Ureter (tissue), 1 donor: ENCODE measurements at regions not wholly inside any gene's neighbourhood (a gene's known extent, or its start where the extent isn't known, plus 50 kb on each side); places are given as distances from the start of the nearest gene placed in this dataset.

Experiments
- DNase-seq: peaks from one replicate; pipeline ENCODE4 v3.0.0-alpha.2; 2020; ENCODE audit warnings: low spot score
- donor health status: DM: yes; HTN: yes; CAD: no.

DNA sequence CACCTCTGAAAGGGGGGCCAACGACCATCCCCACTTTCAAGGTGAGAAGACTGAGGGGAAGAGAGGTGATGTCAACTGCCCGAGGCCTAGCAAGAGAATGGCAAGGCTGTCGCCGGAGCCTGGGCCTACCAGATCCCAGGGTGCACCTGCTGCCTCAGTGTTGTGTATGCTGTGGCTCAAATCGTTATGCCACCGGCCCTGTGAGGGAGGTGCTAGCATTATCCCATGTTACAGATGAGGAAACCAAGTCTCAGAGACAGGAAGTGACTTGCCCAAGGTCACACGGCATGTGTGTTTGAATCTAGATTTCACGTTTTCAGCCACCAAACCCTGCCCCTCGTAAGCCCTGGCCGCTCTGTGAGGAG lies 152.5 kb downstream of the CEBPB start:
- DNase-seq = no peak

DNA sequence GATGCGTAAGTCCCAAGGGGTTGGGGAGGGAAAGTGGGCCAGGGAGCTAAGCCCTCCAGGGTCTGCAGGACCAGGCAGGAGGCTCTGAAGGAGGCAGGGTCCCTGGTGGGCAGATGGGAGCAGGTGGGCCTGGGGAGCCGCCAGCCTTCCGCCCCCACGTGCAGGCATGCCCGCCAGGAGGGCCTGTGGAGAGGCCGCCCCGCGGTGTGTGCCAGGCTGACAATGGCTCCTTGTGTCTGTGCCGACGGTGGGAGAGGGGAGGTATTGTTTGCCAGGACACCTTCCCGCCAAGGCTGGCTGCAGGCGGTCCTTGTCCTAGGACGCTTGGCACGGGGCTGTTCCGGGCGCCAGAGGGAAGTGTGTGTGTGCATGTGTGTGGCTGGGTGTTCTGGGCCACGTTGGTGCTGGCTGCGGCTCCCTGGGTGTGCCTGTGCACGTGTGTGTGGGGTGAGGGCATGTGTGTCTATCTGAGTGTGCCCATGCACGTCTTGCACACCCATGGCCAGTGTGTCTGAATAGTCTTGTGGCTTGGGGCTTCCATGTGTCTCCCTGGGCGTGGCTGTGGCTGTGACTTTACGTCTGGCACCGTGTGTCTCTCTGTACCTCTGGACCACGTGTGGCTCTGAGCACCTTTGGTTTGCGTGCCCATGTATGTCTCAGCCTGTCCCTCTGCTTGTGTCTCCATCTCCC lies 153.0 kb downstream of the CEBPB start:
- DNase-seq = no peak

DNA sequence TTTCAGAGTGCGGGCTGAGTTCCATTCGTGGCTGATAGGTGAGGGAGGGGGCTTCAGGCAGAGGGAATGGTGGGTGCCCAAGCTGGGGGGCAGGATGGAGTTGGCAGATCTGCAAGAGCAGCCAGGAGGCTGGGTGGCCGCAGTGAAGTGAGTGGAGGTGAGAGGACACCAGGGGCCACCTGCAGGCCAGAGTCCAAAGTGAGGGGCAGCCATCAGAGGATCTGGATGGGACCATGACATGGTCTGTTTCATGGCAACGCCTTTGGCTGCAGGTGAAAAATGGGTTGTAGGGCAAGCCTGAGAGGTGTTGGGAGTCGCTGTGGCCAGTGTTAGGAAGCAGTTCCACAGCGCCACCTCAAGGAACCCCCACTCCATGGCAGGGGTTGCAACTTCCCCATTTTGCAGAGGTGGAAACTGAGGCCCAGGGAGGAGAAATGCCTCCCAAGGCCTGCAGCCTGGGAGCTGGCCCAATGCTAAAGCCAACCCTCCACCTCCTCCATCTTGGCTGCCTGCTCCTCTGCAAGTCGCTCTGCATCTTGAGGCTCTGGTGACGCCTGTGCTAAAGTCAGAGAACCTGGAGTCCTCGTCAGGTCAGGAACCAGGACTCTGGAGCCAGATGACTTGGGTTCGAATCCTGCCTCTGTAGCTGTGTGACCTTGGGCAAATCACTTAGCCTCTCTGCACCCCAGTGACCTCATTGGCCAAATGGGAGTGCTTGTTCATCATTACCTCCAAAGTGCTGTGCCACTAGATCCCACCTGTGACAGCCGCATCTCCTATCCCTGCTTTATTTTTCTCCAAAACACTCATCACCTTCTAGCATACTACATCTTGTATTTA lies 153.8 kb downstream of the CEBPB start:
- no peak for DNase-seq

DNA sequence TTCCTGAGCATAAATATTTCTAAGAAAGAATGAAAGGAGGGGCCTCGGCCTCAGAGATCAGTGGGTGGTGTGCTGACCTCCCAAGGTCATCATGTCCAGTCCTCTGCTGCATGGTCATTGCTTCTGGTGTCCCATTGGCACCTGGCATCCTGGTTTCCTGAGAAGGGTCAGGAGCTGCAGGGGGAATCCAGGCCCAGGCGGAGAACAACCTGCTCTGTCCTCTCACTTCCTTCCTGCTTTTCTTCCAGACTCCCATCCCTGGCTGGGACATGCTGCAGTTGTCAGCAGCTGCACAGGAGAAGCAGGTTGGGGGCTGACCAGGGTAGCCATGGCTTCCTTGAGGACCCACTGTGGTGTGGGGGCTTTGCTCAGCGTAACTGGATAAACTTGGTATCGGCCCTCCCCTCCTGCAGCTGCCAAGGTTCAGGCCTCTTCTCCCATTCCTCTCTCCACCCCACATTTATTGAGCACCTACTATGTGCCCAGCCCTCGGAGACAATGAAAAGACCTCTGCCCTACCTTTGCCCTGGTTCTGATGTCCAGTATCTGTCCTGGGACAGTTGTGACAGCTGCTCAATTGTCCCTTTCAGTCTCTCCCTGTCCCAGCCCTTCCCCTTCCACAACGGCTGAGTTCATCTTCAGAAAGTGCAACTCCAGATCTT lies 155.2 kb downstream of the CEBPB start:
- no peak for DNase-seq

DNA sequence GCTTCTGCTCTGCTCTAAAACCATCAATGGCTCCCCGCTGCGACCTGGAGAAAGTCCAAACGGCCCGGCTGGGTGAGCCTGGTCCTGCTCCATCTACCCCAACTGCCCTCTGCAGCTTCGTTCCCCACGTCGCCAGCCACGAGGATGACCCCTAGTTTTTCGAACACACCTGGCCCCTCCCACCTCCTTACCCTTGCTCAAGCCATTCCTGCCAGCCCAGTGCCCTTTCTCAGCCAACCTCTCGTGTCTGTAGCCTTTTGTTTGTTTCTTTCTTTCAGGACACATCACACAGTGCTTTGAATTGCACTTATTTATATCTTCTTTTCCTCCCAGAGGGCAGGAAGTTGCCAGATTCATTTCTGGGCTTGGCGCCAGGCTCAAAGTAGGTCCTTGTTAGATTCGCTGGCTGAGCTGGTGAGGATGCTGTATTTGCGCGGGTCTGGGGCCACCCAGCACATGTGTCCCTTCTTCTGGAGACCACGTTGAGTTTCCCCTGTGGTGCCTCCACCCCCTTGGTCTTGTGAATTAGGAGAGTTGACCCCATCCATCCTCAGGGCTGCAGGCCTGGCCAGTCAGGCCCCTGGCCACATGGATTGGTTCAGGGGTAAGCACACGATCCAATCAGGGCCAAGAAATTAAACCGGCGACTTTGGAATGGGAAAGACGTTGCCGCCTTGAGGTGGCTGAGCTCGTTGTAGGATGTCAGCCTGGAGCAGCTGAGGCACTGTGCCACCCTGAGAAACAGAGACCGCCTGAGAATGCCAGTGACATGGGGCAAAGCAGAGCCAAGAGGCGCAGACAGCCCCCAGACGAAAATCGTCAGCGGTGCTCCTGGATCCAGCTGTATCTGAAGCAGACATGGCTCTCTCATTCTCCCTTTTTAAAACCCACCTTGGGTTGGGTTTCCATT lies 156.0 kb downstream of the CEBPB start:
- peak; percentile 91 for DNase-seq

DNA sequence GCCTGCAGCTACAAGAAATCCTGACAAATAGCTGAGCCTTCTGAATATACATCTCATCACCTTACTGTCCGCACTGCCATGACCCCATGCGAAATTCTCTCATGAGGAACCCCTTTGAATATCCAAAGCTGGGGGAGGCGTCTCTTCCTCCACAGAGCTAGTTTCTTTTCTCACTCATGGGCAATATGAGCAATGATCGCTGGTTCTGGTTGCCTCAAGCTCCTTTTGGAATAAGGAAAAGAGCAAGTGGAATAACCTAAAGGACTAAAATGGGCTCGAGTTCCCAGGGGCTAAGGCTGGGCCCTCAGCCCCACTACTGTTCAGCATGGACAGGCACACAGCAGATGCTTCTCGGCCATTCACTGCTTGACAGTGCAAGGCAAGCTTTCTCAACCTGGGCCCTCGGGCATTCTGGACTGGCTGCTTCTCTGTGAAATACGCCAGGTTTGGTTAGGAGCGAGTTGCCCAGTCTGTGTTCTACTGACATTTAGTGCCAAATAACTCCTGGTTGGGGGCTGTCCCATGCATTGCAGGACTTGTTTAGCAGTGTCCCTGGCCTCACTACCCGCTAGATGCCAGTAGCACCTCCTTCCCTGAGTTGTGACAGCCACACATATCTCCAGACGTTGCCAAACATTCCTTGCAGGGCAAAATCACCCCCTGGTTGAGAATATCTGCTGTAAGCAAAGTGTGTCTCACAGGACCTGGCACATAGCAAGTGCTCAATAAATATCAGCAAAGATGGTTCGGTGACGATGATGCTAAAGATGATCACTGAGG lies 156.8 kb downstream of the CEBPB start:
- DNase-seq = no peak

DNA sequence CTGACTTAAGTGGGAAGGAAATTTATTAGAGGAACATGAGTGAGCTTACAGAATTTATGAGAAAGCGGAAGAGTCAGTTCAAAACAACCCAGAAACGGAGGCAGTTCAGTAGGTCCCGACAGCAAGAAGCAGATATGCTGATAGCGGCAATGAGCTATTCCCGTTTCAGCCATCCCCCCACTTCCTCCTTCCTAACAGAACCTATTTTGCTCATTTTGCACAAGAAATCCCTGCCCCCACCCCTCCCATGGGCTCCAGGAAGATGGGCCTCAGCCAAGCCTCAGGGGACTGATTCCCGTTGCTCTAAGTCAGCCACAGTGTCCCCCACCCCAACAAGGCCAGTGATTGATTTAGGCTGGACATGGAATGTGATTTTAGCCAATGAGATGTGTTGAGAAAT lies 157.5 kb downstream of the CEBPB start:
- no peak for DNase-seq

DNA sequence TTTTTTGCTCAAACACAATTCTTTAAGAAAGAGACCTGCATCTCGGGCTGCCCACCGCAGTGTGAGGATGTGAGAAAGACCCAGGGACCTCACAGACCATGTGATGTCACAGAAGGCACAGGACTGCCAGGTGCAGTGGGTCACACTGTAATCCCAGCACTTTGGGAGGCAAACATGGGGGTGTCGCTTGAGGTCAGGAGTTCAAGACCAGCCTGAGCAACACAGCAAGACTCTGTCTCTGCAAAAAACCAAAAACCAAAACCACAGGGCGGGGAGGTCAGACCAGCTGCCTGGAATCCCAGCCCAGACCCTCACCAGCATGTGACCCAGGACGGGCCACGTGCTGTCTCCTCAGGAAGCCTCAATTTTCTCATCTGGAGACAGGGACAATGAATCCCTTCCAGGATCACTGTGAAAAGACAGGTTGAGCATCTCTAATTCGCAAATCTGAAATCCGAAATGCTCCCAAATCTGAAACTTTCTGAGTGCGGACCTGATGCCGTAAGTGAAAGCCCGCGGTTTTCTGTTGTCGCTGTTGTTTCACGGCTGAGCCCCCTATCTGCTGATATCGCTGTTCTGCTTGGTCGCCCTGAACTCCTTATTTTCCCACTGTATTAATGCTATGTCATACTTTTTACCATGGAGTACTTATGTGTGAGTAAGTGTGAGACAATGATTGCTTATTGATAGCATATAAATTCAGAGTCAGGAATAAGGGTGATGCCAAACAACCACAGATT lies 159.5 kb upstream of the PTPN1 start:
- no peak for DNase-seq

DNA sequence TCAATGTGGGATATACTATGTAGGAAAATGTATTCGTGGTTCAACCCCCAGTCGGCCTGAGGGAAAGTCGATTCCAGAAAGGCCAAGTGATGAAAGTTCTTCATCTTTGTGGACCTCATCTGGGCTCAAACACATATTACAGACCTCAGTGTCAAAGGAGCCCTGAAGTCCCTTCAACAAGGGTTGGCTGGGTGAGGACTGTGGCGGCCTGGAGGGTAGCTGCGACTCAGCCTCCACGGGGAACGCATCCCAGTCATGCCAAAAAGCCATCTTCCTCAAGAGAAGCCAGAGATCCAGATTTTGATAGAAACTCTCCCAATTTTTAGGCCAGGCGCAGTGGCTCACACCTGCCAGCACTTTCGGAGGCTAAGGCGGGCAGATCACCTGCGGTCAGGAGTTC lies 158.6 kb upstream of the PTPN1 start:
- DNase-seq = no peak

DNA sequence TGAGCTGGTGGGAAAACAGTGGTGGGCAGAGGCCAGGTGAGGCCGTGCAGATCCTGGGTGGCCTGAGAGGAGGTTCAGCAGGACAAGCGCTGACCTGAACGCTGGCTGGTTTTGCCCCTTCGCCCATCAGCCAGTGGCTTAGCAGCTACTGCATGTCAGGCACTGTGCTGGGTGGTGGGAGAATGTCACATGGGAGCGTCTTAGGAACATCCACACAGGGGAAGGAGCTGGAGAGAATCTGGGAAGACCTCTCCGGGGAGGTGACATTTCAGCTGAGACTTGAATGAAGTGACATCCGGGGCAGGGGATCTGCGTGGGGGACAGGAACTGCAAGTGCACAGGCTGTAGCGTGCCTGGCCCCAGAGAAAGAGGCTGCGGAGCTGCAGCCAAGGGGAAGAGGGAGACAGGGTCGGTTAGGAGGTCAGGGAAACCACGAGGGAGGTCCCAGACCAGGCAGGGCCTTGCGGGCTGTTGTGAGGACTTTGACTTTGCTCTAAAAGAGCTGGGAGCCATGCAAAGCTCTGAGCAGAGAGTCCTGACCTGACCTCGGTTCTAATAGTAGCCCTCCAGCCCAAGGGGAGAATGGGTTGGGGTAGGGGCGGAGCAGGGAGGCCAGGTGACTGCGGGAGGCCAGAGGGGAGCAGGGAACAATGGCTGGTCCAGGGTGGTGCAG lies 156.8 kb upstream of the PTPN1 start:
- no peak for DNase-seq

DNA sequence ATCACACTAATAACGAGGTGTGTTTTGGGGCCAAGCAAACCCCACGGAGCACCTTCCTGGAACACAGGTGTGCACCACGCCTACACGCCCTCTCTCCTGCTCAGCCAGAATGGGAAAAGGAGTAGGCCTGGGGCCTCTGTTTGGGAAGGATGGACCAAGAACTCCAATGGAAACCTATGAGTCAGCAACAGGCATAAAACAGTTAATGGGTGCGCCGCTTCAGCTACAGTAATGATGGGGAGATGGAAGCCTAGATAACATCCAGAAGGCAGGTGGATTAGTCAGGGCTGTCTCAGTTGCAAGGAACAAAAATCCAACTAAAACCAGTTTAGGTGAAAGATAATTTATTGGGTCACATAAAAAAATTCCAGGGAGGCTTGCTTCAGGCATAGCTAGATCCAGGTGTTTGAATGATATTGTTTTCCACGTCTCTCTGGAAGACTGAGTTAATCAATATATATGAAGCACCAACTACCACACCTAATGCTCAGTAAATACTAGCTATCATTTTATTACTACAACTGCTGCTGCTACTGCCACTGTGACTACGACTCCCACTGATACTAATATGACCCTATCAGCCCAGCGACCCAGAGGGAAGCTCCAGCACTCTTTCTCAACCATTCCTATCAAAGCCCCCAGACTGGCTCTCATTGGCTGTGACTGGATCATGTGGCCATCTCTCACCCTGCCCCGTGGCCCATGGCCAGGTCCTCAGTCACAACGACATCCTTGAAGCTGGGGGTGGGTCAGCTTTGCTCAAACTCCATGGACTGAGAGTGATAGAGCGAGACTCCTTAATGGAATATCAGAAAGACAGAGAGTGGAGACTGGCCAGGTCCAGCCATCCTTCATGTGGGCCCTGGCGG lies 155.2 kb upstream of the PTPN1 start:
- DNase-seq = peak; percentile 41

DNA sequence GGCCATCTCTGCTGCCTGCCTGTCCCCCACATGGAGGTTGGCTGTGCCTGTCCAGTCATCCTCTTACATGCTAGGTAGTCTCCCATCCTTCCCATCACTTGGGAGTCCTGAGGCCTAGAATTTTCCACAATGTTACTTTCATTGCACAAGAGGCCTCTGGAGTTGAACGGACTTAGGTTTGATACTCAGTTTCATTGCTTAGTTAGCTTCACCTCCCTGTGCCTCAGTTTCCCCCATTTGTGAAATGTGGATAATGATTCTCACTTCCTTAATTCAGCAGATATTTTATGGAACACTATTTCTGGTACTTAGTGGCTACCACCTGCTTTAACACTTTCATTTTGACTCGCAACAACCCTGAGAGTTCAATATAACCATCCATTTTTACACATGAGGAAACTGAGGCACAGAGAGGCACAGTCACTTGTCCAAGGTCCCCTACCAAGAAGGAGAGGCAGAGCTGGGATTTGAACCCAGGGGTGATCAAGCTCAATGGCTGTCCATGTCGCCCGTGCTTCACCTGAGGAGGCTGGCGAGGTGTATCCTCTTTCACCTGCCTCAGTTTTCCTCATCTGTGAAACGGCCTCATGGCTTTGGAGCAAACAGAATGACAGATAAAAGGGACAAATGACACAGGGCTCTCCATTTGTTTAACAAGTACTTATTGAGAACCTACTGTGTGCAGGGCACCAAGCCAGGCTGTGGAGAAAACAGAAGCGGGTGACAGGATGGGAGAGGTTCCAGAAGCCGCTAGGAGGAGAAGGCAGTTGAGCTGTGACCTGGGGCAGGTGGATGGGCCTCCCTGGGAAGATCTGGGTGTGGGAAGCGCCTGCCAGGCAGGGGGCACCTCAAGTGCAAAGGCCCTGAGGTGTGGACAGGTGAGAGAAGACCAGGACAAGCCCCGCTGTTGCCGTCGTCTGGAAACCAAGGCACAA lies 154.3 kb upstream of the PTPN1 start:
- DNase-seq = no peak

DNA sequence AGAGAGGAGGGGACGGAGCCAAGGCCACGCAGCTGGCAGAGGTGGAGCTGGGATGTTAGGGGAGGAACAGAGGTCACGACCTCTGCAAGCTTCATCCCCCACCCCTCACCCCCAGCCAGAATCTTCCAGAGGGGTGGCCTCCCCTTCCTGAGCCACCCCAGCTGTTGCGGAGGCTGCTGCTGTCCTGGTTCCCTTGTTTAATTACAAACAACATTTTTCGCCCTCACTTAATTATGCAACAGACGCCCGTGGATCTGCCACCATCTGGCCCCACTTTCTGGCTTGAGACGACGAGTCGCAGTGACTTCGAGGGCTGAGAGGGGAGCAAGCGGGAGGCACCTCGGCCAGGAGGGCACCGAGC lies 153.7 kb upstream of the PTPN1 start:
- no peak for DNase-seq

DNA sequence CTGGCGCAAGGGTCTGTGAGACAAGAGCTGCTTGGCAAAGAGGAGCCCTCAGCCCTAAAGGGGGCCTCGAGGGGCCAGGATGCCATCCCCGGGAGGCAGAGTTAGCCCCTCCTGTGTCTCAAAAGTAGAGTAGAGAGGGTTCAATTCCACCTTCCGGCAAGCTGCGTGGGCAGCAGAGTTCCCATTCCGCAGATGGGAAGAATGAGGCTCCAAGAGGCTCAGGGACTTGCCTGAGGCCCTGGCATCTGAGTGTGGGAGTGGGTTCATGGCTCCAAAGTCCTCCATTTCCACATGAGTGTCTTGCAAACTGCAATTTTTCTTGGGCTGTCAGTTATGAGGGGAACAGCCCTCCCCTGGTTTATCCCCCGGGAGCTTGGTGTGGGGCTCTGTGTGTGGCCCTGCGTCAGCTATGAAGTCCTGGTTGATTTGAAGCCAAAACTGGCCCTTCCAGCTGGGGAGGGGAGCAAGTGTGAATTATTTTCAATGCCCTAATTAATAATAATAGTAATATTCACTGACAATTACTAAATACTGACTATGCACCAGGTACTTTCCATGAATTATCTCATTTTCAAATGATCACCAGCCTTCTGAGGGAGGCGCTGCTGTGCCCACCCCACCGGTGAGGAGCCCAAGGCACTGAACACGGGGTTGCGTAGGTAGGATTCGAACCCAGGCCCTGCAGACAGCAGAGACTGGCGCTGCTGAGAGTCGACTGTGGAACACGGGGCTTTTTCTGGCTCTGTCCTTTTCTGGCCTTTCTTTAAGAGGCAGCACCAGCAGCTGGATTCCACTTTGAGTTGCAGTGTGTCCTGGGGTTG lies 153.0 kb upstream of the PTPN1 start:
- no peak for DNase-seq

DNA sequence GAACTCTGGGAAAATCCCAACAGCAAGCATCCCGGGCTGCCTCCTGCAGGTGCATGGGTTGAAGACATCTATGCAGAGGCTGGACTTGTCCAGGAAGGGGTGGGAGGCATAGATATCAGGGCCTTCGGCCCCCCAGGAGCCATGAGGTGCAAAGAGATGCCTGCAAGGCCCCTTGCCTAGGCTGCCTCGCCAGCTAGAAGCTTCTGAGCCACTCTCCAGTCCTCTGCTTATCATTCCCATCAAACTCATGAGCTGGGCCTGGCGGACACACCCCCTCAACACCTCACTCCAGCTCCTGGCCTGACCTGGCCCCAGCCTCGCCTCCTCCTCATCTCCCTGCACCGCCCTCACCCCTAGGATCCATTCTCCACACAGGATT lies 152.4 kb upstream of the PTPN1 start:
- DNase-seq = no peak

DNA sequence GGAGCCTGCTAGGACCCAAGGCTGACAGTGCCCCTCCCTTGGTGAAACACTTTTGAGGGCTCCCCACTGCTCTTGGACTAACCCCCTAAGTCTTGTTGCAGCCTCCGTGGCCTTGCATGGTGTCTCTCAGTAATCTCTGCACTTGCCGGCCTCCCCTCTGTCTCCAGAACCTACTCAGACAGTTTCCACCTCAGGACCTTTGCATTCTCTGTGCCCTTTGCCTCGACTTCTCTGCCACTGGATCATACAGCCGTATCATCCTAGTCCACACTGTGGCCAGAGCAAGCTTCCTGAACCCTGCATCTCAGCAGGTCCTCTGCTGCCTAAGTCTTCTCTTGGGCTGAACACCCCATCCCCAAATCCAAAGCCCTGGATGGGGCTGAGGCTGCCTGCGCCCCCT lies 152.0 kb upstream of the PTPN1 start:
- DNase-seq = no peak

DNA sequence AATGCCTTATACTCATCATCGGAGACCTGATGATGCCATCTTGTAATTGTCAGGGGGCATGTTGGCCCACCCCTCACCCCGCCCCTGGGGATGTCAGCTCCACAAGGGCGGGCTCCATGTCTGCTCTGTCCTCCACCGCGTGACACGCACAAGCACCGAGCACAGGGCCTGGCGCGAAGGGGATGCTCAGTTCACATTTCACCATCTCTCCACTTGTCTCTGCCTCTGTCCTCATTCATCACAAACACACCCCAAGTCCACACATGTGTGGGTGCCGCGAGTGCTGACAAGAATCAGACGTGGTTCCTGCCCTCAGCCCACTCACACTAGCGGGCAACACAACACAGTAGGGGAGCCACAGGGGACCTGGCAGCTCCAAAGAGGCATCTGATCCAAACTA lies 151.2 kb upstream of the PTPN1 start:
- no peak for DNase-seq
